GM21447 (cell line): ENCODE measurements at regions not wholly inside any gene's neighbourhood (a gene's known extent, or its start where the extent isn't known, plus 50 kb on each side); places are given as distances from the start of the nearest gene placed in this dataset.
"Not testable (repeated sequence)": the region's sequence is repeated elsewhere in the genome, so short reads cannot be mapped to it uniquely, and the experiment has no call there.

Experiments
- ATAC-seq: cut with Tn5 transposase; IDR thresholded peaks from one replicate; pipeline ENCODE4 v1.9.1; 2021; ENCODE audit not compliant: unreplicated experiment

DNA sequence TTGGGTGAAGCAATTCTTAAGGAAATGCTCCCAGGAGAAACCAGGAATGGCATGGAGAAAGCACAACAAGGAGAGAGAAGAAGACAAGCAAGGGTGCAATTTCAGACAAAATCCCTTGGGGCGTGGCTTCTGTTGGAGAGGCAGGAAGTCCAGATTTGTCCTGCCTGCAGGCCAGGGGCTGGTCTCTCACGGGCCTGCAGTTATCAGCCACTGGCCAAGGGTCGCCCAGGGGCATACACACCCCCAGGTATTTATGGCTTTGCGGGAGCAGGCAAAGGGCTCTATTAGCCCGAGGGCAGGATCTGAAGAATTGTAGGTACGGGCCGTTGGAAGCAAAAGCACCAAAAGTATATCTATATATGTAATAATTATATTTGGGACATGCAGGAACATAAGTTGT is 87.7 kb downstream of the IYD start:
- ATAC-seq: no peak

DNA sequence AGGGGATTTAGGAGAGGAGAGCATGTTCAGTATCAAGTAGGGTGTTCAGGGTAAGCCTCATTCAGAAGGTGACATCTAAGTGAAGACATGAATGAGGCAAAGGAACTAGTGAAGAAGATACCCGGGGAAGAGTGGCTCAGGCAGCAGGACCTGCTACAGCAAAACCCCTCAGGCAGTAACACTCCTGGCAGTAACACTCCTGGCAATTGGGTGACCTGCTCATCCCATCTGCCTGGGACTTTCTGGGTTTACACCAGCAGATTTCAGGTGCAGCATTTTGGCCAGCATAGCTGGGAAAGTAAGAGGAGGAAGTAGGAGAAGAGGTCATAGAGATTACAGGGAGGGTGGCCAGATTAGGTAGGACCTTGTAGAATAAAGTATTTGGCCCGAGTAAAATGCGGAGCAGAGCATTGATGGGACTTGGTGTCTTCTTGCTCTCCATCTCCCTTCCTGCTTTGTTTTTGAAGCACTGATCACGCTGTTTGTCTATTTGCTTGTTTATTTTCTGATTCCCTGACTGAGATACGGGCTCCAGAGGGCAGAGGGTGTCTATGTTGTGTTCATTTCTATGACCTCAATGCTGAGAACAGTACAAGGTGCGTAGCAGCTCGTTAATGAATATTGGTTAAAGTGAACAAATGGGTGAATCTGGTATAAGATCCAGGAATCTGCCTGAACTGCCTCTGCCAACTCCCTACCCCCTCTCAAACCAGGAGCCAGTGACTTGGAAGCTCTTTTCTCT is 88.3 kb downstream of the IYD start:
- ATAC-seq: no peak

- ATAC-seq: no peak
These were observed 89.8 kb downstream of the IYD start for GRCh38 chr6:150458579-150458978.

DNA sequence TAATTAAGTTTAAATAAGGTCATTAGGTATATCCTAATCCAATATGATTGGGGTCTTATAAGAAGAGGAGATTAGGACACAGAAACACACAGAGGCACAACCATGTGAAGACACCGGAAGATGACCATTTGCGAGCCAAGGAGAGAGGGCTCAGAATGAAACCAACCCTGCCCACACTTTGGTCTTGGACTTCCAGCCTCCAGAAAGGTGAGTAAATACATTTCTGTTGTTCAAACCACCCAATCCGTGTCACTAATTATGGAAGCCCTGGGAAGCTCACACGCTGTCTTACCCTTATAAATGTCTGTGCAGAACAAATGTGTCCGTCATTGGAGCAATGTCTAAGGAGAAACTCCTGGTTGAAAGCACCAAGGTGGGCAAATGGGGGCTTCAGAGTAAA is 95.0 kb downstream of the IYD start:
- ATAC-seq: no peak

DNA sequence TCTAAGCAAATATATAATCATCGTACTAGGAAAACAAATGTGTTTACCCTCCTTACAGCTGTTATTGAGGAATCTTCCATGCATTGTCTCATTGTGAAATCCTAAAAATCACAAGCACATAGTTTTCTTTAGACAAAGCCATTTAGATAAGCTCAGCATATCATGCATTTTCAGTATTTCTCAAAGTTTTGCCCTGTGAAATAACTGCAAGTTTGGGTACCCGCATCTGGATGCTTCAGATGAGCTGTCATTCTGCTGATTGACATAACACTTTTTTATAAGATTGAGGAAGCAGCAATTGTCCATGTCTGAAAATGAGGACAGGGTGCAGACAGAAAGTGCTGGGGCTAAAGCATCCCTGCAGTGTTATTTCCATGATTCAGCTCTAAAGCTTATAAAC is 96.2 kb downstream of the IYD start:
- no peak for ATAC-seq

GRCh38 chr6:150465610-150466009 is 96.8 kb downstream of the IYD start:
- ATAC-seq: no peak

- ATAC-seq: no peak
These were observed 97.4 kb downstream of the IYD start for GRCh38 chr6:150466196-150466595.

- ATAC-seq: no peak
These were observed 101.3 kb downstream of the IYD start for GRCh38 chr6:150470131-150470530.

GRCh38 chr6:150470960-150471665 is 102.3 kb downstream of the IYD start:
- no peak for ATAC-seq

- ATAC-seq: no peak
These were observed 110.1 kb downstream of the IYD start for GRCh38 chr6:150478656-150479545.

DNA sequence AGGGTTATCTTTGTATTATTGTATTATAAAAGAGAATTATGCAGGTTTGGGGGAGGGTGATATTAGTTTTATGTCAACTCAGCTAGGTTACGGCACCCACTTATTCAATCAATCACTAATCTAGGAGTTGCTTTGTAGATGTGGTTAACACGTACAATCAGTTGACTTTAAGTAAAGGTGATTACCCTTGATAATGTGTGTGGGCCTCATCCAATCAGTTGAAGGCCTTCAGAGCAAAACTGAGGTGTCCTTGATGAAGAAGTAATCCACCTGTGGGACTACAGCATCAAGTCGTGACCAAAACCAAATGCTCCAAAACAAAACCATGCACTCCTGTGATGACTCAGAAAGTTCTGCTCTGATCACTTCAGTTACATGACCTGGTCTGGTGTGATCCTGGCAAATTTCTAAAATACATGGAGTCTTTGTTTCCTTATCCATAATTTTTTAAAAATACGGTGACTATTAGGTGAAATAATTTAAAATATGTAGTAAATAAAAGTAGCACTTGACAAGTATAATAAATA is 114.1 kb downstream of the IYD start:
- ATAC-seq: no peak

DNA sequence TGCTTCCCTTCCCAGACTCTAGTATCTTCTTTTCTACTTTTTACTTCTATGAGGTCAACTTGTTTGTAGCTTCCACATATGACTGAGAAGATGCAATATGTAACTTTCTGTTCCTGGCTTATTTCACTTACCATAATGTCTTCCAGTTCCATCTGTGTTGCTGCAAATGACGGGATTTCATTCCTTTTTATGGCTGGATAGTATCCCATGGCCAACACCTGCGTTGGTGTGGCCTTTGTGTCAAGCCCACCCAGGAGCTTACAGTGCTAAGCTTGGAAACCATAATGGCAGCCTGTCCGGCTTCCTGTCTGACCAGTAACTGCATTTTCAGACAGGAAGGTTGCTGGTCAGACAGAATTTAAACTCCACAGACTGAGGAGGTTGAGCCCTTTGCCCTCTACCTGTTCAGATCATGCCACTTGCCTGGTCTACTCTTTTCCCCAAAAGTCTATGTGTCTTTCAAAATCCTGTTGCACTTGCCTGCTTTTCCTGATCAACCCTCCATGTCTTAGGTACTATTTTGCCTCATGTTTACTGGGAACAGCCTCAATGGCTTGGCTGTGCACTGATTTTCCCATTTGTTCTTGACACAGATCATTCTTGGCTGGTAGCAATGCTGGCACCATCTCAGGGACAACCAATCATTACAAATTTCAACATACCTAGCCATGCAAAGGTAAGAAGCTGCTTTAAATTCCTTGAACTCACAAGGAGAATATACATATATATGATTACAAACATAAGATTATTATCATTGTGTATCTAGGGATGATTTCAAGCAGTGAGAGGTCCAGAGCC is 114.3 kb upstream of the PLEKHG1 start:
- no peak for ATAC-seq

- ATAC-seq: no peak
These were observed 113.6 kb upstream of the PLEKHG1 start for GRCh38 chr6:150486048-150486447.

DNA sequence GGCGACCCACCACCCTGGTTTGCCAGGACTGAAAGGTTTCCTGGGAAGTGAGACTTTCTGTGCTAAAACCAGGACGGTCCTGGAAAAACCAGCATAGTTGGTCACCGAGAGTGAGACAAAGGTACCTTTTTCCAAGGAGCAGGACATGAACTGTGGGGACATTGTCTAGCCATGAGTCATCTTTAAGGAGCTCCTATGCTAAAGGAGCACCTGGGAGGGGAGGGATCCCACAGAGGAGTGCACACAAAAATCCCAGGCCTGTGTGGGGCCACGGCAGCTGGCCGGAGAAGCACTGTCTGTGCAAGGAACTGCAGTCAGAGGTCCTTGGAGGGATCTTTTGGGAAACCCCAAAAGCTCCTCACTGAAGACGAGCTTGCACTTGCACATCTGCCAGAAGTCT is 109.1 kb upstream of the PLEKHG1 start:
- no peak for ATAC-seq

GRCh38 chr6:150491131-150491810 is 108.4 kb upstream of the PLEKHG1 start:
- peak; percentile 96 for ATAC-seq

GRCh38 chr6:150491811-150492172 is 107.9 kb upstream of the PLEKHG1 start:
- ATAC-seq: peak; percentile 10

GRCh38 chr6:150492507-150492906 is 107.2 kb upstream of the PLEKHG1 start:
- ATAC-seq: no peak

GRCh38 chr6:150492941-150493340 is 106.7 kb upstream of the PLEKHG1 start:
- ATAC-seq: no peak

- not testable (repeated sequence) for ATAC-seq
These were observed 106.1 kb upstream of the PLEKHG1 start for GRCh38 chr6:150493552-150493951.

DNA sequence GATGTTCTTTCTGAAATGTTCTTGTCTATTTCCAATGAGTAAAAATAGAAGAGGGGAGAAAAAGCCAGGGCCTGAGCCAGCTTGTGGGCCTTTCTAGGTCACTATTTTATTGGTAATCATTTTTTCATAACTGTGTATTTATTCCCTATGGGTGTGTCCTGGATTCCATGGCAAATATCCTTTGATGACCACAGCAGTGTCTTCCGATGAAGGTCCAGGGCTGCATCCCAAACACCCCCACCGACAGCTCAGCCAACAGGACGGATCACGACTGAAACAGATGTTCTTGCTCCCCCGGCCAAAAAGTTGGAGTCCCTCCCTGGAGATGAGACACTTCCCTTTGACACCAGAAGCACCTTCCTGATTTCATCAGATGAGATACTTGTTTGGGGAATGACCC is 105.4 kb upstream of the PLEKHG1 start:
- ATAC-seq: no peak
